HPDE6-E6E7 (cell line): ENCODE measurements at regions not wholly inside any gene's neighbourhood (a gene's known extent, or its start where the extent isn't known, plus 50 kb on each side); places are given as distances from the start of the nearest gene placed in this dataset.

Experiments
- DNase-seq: peaks from one replicate; pipeline ENCODE4 v3.0.0; 2011; ENCODE audit warnings: missing footprints; ENCODE audit errors: extremely low spot score

DNA sequence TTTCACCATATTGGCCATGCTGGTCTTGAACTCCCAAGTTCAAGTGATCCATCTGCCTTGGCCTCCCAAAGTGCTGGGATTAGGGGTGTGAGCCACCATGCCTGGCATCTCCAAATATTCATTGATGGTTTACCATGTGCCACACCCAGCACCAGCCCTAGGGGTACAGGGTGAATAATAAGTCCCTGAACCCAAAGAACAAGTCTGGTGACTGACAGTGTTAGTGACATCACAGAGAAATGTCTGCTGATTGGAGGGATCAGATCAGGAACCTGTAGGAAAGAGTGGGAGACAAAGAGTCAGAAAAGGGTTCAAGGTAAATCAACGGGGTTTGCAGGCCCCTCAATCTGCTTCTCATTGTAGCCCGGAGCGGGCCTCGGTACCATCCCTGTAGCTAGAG is 118.4 kb upstream of the NABP1 start:
- no peak for DNase-seq

GRCh38 chr2:191560411-191560980 is 117.4 kb upstream of the NABP1 start:
- no peak for DNase-seq

- no peak for DNase-seq
Measured at GRCh38 chr2:191565120-191565519, 112.8 kb upstream of the NABP1 start.

GRCh38 chr2:191565647-191566198 is 112.2 kb upstream of the NABP1 start:
- DNase-seq = no peak

- DNase-seq = peak; percentile 46
Measured at GRCh38 chr2:191566344-191566743, 111.6 kb upstream of the NABP1 start.

- no peak for DNase-seq
Measured at GRCh38 chr2:191567206-191567605, 110.7 kb upstream of the NABP1 start.

DNA sequence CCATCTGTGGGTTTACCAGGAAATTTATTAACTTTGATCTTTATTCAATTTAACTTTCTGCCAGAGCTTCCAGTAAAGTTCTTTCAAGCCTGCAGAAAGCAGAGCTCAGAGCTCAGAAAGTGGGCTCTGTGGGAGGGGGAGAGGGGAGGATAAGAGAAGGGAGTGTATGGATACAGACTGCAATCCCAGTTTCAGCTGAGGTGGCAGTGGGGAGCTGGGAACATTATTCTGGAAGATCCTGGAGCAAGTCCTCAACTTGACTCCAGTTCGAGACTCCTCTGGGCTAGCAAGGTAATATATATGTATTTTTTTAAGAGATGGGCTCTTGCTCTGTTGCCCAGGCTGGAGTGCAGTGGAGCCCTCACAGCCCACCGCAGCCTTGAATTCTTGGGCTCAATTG is 108.9 kb upstream of the NABP1 start:
- no peak for DNase-seq

- no peak for DNase-seq
Measured at GRCh38 chr2:191571163-191571769, 106.7 kb upstream of the NABP1 start.

GRCh38 chr2:191572319-191572718 is 105.6 kb upstream of the NABP1 start:
- no peak for DNase-seq

DNA sequence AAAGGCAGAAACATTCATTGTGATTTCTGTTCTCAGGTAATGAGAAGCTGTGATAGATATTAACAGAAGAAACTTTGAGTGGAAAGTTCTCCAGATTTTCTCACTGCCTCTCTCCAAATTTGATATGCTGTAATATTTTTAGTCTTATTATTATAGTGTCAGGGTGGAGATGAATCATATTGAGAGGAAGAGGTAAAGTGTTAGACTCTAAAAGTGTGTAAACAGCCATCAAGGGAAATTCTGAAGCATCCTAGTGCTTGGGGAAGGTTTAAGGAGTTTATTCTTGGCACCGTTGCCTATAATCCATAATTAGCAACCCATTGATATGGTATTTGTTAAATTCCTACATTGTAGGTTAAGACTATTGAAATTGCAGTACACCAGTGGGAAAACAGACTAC is 104.7 kb upstream of the NABP1 start:
- DNase-seq = no peak

- no peak for DNase-seq
Measured at GRCh38 chr2:191574232-191574631, 103.7 kb upstream of the NABP1 start.

GRCh38 chr2:191577605-191578004 is 100.3 kb upstream of the NABP1 start:
- DNase-seq = no peak

DNA sequence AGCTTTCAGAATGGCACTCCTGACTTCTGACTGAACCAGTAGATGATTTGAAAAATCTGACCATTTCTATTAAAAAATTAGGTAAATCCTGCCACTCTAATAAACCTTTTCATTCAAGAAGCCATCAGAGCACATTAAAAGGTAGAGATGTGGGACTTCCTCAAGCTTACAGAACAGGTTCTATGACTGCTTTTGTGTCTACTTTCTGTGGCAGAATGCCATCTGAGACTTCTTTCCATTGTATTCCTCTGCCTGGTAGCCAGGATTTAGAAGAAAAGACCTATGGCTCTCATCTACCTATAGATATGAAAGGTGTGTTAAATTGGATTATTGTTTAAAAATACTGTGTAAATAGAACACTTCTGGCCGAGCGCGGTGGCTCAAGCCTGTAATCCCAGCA is 99.9 kb upstream of the NABP1 start:
- DNase-seq = no peak

GRCh38 chr2:191580581-191580980 is 97.4 kb upstream of the NABP1 start:
- DNase-seq = no peak

- DNase-seq = no peak
Measured at GRCh38 chr2:191581003-191581402, 96.9 kb upstream of the NABP1 start.

DNA sequence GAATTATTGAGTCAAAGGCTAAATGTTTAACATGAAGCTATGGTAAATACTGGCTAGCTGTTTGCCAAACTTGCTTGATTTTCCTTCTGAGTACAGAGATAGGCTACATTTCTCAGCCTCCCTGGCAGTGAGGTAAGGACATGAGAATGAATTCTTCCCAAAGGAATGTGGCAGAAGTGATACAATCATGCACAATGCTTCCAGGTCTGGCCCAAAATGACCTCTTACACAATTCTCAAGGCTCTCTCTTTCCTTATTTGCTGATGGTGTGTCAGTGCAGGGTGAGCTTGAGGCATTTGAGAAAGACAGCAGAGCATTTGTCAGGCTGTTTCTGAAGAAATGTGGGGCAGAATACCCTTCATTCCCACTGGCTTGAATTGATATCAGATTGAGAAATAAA is 95.6 kb upstream of the NABP1 start:
- peak; percentile 67 for DNase-seq

DNA sequence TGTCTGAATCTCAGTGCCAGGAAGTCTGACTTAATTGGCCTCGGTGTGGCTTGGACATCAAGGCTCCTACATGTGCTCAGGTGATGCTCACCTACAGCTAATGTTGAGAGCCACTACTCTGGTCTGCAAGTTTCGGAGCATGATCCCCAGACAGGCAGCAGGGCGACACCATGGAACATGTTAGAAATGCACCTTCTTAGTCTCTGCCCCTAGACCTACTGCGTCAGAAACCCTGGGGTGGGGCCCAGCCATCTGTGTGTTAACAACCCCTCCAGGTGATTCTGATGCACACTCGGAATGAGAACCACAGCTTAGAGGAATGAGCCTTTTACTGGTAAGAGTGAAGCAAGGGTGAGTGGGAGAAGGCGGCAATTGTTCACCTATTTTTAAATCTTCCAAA is 86.9 kb upstream of the NABP1 start:
- no peak for DNase-seq

- DNase-seq = peak; percentile 86
Measured at GRCh38 chr2:191593622-191594385, 84.1 kb upstream of the NABP1 start.

GRCh38 chr2:191597186-191597751 is 80.7 kb upstream of the NABP1 start:
- DNase-seq = no peak

DNA sequence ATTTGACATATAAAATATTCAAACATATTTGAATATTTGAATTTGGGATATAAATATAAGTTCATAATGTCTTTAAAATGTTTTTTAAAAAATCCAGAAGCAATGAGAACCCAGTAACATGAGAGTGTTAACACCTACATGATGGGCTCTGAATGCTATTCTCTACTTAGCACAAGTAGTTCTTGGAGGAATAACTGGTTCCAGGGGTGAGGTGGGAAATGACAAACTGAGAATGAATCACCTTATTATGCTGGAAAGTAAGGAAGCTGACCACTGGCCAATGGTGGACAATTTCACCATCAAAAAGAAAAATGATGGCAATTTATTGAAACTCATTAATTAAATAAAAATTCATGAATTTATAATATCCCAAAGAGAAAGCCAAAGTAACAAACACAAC is 79.6 kb upstream of the NABP1 start:
- DNase-seq = no peak

GRCh38 chr2:191601060-191601459 is 76.9 kb upstream of the NABP1 start:
- DNase-seq = no peak

DNA sequence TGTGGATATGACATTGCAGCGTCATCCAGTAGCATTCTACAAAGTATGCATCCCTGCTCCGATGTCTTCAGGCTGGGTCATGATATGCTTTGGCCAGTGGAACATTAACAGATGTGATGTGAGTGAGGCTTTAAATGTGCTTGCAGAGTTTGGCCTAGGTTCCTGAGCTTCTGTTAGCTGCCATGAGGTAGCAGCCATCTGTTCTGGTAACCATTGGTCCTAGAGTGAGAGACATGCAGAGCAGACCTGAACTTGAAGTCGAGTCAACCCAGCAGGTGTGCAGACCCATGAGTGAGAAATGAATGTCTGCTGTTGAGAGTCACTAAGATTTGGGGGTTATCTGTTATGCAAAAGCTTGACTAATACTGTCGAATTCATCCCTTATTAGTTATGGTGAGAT is 73.8 kb upstream of the NABP1 start:
- no peak for DNase-seq

DNA sequence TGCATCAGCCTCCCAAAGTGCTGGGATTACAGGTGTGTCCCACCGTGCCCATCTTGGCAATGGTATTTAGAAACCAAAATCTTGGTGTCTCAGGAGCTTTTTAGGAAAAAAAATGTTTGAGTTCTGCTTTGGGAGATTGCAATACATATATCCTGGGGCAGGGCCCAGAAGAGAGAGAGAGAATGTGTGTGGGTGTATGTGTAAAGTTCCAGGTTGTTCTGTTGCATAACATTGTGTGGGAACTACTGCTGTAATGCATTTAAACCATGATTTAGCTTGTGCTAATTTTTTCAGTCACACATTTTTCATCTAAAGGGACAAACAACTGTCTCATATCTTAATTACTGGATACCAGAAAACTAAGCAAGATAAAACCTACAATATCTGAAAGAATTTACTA is 70.8 kb upstream of the NABP1 start:
- DNase-seq = no peak
